Cardiac muscle cell (in vitro differentiated cells and primary cell): ENCODE measurements at regions not wholly inside any gene's neighbourhood (a gene's known extent, or its start where the extent isn't known, plus 50 kb on each side); places are given as distances from the start of the nearest gene placed in this dataset.

Experiments used
- DNase-seq, 2 donors: peaks; one replicate each; pipeline versions ENCODE4 v3.0.0 to v3.0.0-alpha.2; 2010 to 2017; ENCODE audit warnings: low read depth in 1 of 2, low spot score in 1 of 2
- H3K27ac ChIP-seq: fragments of 200-600 bp; sonication (generic); 2 replicates; pipeline ENCODE4 v1.5.1; 2016
- H3K27me3 ChIP-seq: fragments of 200-600 bp; sonication (generic); 2 replicates; pipeline ENCODE4 v1.6.0; 2016; ENCODE audit warnings: control low read depth
- H3K36me3 ChIP-seq: fragments of 200-600 bp; sonication (generic); 2 replicates; pipeline ENCODE4 v1.5.1; 2016; ENCODE audit warnings: control low read depth
- H3K4me1 ChIP-seq: fragments of 200-600 bp; sonication (generic); 2 replicates; pipeline ENCODE4 v1.8.1; 2017; ENCODE audit warnings: low read depth, mild to moderate bottlenecking, mixed run types
- H3K4me3 ChIP-seq: fragments of 200-600 bp; sonication (generic); 2 replicates; pipeline ENCODE4 v1.5.1; 2016; ENCODE audit warnings: mild to moderate bottlenecking
- H3K9me3 ChIP-seq: fragments of 200-600 bp; sonication (generic); 2 replicates; pipeline ENCODE4 v1.5.1; 2017; ENCODE audit warnings: low read depth, mild to moderate bottlenecking, control low read depth
- TF ChIP-seq, protein P1 (sequence below): IDR thresholded peaks from 2 replicates; pipeline ENCODE4 v1.5.1; 2012; ENCODE audit warnings: low read depth, mild to moderate bottlenecking, low read length

DNA sequence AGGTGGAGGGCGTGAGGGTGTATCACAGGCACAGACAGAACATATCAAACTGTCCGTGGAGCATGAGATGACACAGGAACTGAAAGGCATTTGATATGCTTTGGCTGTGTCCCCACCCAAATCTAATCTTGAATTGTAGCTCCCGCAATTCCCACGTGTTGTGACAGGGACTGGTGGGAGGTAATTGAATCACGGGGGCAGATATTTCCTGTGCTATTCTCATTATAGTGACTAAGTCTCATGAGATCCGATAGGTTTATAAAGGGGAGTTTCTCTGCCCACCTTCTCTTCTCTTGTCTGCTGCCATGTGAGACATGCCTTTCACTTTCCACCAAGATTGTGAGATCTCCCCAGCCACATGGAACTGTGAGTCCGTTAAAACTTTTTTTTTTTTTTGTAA lies 123.1 kb upstream of the PIEZO2 start:
- Histone ChIP-seq H3K4me1 (no peaks in the 10 kb centered on the region), H3K27ac (no peak overlapping the region), H3K4me3 (no peak overlapping the region), H3K36me3 (no peaks in the 10 kb centered on the region), H3K27me3 (no peaks in the 10 kb centered on the region), H3K9me3 (no peaks in the 10 kb centered on the region)
- TF ChIP-seq, protein P1, sequence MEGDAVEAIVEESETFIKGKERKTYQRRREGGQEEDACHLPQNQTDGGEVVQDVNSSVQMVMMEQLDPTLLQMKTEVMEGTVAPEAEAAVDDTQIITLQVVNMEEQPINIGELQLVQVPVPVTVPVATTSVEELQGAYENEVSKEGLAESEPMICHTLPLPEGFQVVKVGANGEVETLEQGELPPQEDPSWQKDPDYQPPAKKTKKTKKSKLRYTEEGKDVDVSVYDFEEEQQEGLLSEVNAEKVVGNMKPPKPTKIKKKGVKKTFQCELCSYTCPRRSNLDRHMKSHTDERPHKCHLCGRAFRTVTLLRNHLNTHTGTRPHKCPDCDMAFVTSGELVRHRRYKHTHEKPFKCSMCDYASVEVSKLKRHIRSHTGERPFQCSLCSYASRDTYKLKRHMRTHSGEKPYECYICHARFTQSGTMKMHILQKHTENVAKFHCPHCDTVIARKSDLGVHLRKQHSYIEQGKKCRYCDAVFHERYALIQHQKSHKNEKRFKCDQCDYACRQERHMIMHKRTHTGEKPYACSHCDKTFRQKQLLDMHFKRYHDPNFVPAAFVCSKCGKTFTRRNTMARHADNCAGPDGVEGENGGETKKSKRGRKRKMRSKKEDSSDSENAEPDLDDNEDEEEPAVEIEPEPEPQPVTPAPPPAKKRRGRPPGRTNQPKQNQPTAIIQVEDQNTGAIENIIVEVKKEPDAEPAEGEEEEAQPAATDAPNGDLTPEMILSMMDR: no peak
- no peak for DNase-seq

DNA sequence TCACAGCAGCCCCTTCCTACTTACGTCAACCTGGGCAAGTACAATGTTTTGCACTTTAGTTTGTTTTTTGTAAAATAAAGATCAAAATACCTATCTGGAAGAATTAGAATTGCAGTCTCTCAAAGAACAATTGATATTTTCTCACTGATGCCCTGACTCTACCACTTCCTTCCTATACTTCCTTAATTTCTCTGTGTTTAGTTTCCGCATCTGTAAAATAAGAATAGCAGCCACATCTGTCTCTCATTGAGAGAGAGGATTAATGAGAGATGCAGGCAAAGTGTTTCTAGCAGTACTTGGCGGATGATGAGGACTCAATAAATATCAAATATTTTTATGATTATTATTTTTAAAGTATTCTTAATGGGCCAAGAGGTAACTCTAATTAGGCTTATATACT lies 122.6 kb upstream of the PIEZO2 start:
- Histone ChIP-seq H3K9me3 (no peaks in the 10 kb centered on the region), H3K4me3 (no peak overlapping the region), H3K36me3 (no peaks in the 10 kb centered on the region), H3K27me3 (no peaks in the 10 kb centered on the region), H3K4me1 (no peaks in the 10 kb centered on the region), H3K27ac (no peak overlapping the region)
- DNase-seq: no peak
- TF ChIP-seq, protein P1: no peak

DNA sequence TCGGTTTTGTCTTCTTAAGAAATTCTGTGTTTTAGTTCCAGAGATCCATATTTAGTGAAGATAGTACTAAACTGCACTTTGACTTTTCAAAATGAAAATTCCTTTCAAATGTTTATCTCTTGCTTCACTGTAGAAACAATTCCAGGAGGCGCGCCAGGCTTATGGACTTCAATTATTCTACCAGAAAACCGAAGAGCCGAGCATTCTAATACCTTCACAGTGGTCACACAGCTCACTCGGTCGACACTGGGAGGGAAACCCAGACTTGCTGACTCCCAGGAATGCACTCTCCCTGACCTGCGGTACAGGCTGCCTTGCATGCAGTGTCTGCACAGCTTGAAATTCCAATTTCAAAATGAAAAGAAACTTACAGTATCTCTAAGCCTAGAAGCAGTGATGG lies 119.9 kb upstream of the PIEZO2 start:
- peak in 1 of 2 donors; percentile 53 for DNase-seq
- no peak overlapping the region for H3K27ac ChIP-seq

DNA sequence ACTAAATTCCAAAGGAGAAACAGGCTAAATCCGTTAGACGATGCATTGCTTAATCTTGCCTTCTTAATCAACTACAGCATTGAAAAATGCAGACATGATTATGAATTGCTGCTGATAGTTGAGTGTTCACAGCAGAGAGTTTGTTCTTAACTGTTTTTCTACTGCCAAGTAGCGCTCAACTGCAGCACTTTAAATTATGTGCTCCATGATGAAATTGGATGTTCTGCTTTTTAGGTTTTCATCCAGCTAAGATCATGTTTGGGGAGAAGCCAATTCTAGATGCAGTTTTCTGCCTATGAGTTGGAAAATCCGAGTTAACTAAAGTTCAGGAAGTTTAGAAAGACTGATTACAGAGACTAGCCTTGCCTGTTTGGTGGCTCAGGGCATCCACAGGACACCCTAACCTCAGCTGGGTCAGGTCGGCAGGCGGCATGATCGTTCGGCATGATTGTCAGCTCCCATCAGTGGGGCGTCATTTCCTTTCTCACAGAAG lies 119.4 kb upstream of the PIEZO2 start:
- peak in 1 of 2 donors; percentile 63 for DNase-seq
- Histone ChIP-seq H3K4me1 (no peaks in the 10 kb centered on the region), H3K4me3 (no peak overlapping the region), H3K9me3 (no peaks in the 10 kb centered on the region), H3K27me3 (no peaks in the 10 kb centered on the region), H3K27ac (no peak overlapping the region), H3K36me3 (no peaks in the 10 kb centered on the region)
- TF ChIP-seq, protein P1: no peak

More for the DNA sequence above, 119.9 kb upstream of the PIEZO2 start:
- TF ChIP-seq, protein P1: no peak
- no peak overlapping the region for H3K4me3 ChIP-seq
- no peaks in the 10 kb centered on the region for H3K9me3 ChIP-seq
- H3K4me1 ChIP-seq: no peaks in the 10 kb centered on the region
- H3K36me3 ChIP-seq: no peaks in the 10 kb centered on the region
- no peaks in the 10 kb centered on the region for H3K27me3 ChIP-seq

- TF ChIP-seq, protein P1: no peak
- Histone ChIP-seq H3K4me1 (no peaks in the 10 kb centered on the region), H3K27ac (no peak overlapping the region), H3K36me3 (no peaks in the 10 kb centered on the region), H3K9me3 (no peaks in the 10 kb centered on the region), H3K4me3 (no peak overlapping the region), H3K27me3 (no peaks in the 10 kb centered on the region)
- no peak for DNase-seq
Observed at GRCh38 chr18:11268153-11268552, 118.8 kb upstream of the PIEZO2 start.
